B cell (primary cell): ENCODE measurements at regions not wholly inside any gene's neighbourhood (a gene's known extent, or its start where the extent isn't known, plus 50 kb on each side); places are given as distances from the start of the nearest gene placed in this dataset.

Source experiments
- ATAC-seq: fragments of 200-7000 bp; cut with Tn5 transposase; one replicate; pipeline ENCODE4 v1.10.0; 2021; ENCODE audit warnings: low read depth, mild to moderate bottlenecking, moderate number of reproducible peaks, moderate library complexity
- CTCF ChIA-PET: fragments of 350-600 bp; sonication (Branson Sonifier 250); formaldehyde crosslinking; loops from one replicate; lab custom pipeline; 2021; ENCODE audit warnings: antibody characterized with exemption, inconsistent platforms; lab: Charles Lee
- POLR2A ChIA-PET: fragments of 350-600 bp; sonication (Branson Sonifier 250); formaldehyde crosslinking; loops from one replicate; lab custom pipeline; 2021; ENCODE audit warnings: antibody characterized with exemption; lab: Charles Lee
- DNase-seq: peaks from one replicate; pipeline ENCODE4 v3.0.0; 2013
- H2AFZ ChIP-seq: 2 replicates; pipeline ENCODE4 v1.6.1; 2012; ENCODE audit warnings: mild to moderate bottlenecking, low read depth, low read length; ENCODE audit not compliant: insufficient read depth, poor library complexity, severe bottlenecking
- H3K27ac ChIP-seq, 2 donors: 1 replicate in 1 of 2; 2 replicates in 1 of 2; pipeline ENCODE4 v1.5.1; 2012 to 2013; ENCODE audit warnings: low read length in 2 of 2, mild to moderate bottlenecking in 2 of 2, moderate library complexity in 1 of 2
- H3K27me3 ChIP-seq, 4 experiments: fragments of 200-600 bp in 1 of 4; sonication (generic) in 1 of 4; replicated peaks in 1 of 4; 1 replicate in 2 of 4; 2 replicates in 2 of 4; pipeline versions ENCODE4 v1.6.1 to v1.7.0; 2013 to 2016; ENCODE audit warnings: low read length in 3 of 4, mild to moderate bottlenecking in 2 of 4, mixed read lengths in 1 of 4, moderate library complexity in 1 of 4; ENCODE audit not compliant: insufficient read depth in 4 of 4, control insufficient read depth in 3 of 4; ENCODE audit errors: control extremely low read depth in 1 of 4
- H3K36me3 ChIP-seq, 2 experiments: replicated peaks in 1 of 2; 1 replicate in 1 of 2; 2 replicates in 1 of 2; pipeline versions ENCODE4 v1.6.1 to v1.7.1; 2013; ENCODE audit warnings: low read length in 1 of 2; ENCODE audit not compliant: insufficient read depth in 2 of 2, control insufficient read depth in 1 of 2; ENCODE audit errors: control extremely low read depth in 1 of 2, extremely low read depth in 1 of 2
- H3K4me1 ChIP-seq, 2 donors: fragments of 200-600 bp in 1 of 2; sonication (generic) in 1 of 2; 1 replicate in 1 of 2; 2 replicates in 1 of 2; pipeline versions ENCODE4 v1.5.1 to v1.6.1; 2013 to 2017; ENCODE audit warnings: low read length in 2 of 2; ENCODE audit not compliant: control insufficient read depth in 2 of 2, insufficient read depth in 2 of 2
- H3K4me2 ChIP-seq: replicated peaks from 2 replicates; pipeline ENCODE3; 2012; ENCODE audit warnings: mild to moderate bottlenecking, low read depth, low read length; ENCODE audit not compliant: poor library complexity, severe bottlenecking
- H3K4me3 ChIP-seq, 5 experiments: fragments of 200-600 bp in 1 of 5; sonication (generic) in 1 of 5; 1 replicate in 3 of 5; 2 replicates in 2 of 5; pipeline versions ENCODE4 v1.5.1 to v1.7.0; 2011 to 2016; ENCODE audit warnings: low read length in 4 of 5, mild to moderate bottlenecking in 4 of 5, low read depth in 2 of 5, control low read depth in 1 of 5, moderate library complexity in 1 of 5; ENCODE audit not compliant: insufficient read depth in 1 of 5; ENCODE audit errors: control extremely low read depth in 1 of 5, extremely low read depth in 1 of 5
- H3K79me2 ChIP-seq: fragments of 200-600 bp; sonication (generic); one replicate; pipeline ENCODE4 v1.6.0; 2016; ENCODE audit warnings: low read length; ENCODE audit not compliant: control insufficient read depth, insufficient read depth
- H3K9ac ChIP-seq: fragments of 200-600 bp; sonication (generic); 2 replicates; pipeline ENCODE4 v1.6.1; 2017; ENCODE audit warnings: mild to moderate bottlenecking, low read length, moderate library complexity
- H3K9me3 ChIP-seq, 3 donors: one replicate each; pipeline versions ENCODE4 v1.6.1 to v1.7.1; 2013; ENCODE audit warnings: low read length in 2 of 3; ENCODE audit not compliant: control insufficient read depth in 2 of 3, insufficient read depth in 1 of 3; ENCODE audit errors: control extremely low read depth in 1 of 3
- H4K20me1 ChIP-seq: 2 replicates; pipeline ENCODE4 v1.6.0; 2012; ENCODE audit warnings: mild to moderate bottlenecking, low read length; ENCODE audit not compliant: insufficient read depth, control insufficient read depth, poor library complexity, severe bottlenecking
- H3K27ac Mint-ChIP-seq: one replicate; pipeline ENCODE4 v1.8.0; 2021; ENCODE audit warnings: mixed read lengths
- H3K27me3 Mint-ChIP-seq: one replicate; pipeline ENCODE4 v1.8.0; 2021; ENCODE audit warnings: mixed read lengths
- H3K4me1 Mint-ChIP-seq: one replicate; pipeline ENCODE4 v1.8.0; 2021; ENCODE audit warnings: mixed read lengths
- H3K4me3 Mint-ChIP-seq: one replicate; pipeline ENCODE4 v1.8.0; 2021; ENCODE audit warnings: mixed read lengths
- H3K9me3 Mint-ChIP-seq: one replicate; pipeline ENCODE4 v1.8.0; 2022; ENCODE audit warnings: mixed read lengths; ENCODE audit not compliant: insufficient read depth
- EZH2 ChIP-seq: IDR thresholded peaks from 2 replicates; pipeline ENCODE4 v1.6.1; 2012; ENCODE audit warnings: borderline replicate concordance, low read depth, mild to moderate bottlenecking, moderate library complexity, low read length; ENCODE audit not compliant: insufficient read depth, poor library complexity, severe bottlenecking
- WGBS: methylation state at CpG from one replicate; pipeline ENCODE4 v1.1.5; 2013; ENCODE audit warnings: missing lambda C conversion rate; ENCODE audit not compliant: insufficient coverage; 5-methylcytosine and 5-hydroxymethylcytosine counted together
- intact Hi-C: fragments of 100-400 bp; cut with micrococcal nuclease; formaldehyde crosslinking; loops from one replicate; pipeline ENCODE4 v1.10.0; 2022
- TF ChIP-seq, protein P1 (sequence below): fragments of 200-600 bp; IDR thresholded peaks from one replicate; pipeline ENCODE4 v1.8.0; 2022; ENCODE audit warnings: antibody characterized with exemption, mild to moderate bottlenecking

GRCh38 chr13:110018009-110018408 is 231.6 kb upstream of the IRS2 start:
- Histone ChIP-seq H3K4me1 (no peaks in the 10 kb centered on the region), H3K79me2 (no peaks in the 10 kb centered on the region), H3K9ac (no peak overlapping the region), H3K27ac (no peak overlapping the region), H3K4me2 (no peak overlapping the region), H3K36me3 (no peaks in the 10 kb centered on the region), H2AFZ (no peak overlapping the region), H3K9me3 (no peaks in the 10 kb centered on the region), H4K20me1 (no peaks in the 10 kb centered on the region), H3K4me3 (no peak overlapping the region), H3K27me3 (no peaks in the 10 kb centered on the region)
- WGBS, result 87% methylated on average over 10 of the region's 11 CpGs
- POLR2A ChIA-PET, result no interaction called here
- intact Hi-C loops, result no loop called here
- Mint-ChIP-seq H3K9me3 (no peaks in the 10 kb centered on the region), H3K4me1 (no peaks in the 10 kb centered on the region), H3K27me3 (no peaks in the 10 kb centered on the region), H3K27ac (no peak overlapping the region), H3K4me3 (no peak overlapping the region)
- ATAC-seq, result no peak
- no peak for DNase-seq
- CTCF ChIA-PET, result no interaction called here
- no peak for TF ChIP-seq EZH2
- TF ChIP-seq, protein P1, sequence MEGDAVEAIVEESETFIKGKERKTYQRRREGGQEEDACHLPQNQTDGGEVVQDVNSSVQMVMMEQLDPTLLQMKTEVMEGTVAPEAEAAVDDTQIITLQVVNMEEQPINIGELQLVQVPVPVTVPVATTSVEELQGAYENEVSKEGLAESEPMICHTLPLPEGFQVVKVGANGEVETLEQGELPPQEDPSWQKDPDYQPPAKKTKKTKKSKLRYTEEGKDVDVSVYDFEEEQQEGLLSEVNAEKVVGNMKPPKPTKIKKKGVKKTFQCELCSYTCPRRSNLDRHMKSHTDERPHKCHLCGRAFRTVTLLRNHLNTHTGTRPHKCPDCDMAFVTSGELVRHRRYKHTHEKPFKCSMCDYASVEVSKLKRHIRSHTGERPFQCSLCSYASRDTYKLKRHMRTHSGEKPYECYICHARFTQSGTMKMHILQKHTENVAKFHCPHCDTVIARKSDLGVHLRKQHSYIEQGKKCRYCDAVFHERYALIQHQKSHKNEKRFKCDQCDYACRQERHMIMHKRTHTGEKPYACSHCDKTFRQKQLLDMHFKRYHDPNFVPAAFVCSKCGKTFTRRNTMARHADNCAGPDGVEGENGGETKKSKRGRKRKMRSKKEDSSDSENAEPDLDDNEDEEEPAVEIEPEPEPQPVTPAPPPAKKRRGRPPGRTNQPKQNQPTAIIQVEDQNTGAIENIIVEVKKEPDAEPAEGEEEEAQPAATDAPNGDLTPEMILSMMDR, result no peak

DNA sequence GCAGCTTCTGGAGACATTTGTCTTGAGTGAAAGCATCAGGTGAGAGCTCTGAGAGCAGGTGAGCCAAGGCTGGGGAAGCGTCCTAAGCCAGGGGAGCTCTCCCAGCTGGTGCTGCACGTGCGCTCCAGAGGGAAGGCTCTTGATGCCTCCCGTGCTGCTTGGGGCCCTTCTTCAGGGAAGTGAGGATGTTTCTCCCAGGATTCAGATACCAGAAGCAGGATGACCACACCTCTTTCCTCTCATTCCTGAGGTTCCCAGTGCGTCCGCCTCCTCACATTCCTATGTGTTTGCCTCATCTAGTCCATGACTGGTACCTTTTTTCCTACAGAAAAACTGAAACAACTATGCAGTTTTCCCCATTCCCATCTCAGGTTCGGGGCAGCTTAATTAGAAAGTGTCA is 231.0 kb upstream of the IRS2 start:
- ChIA-PET POLR2A (no interaction called here), CTCF (no interaction called here)
- H3K9ac ChIP-seq, result no peak overlapping the region
- H3K9me3 ChIP-seq, result no peaks in the 10 kb centered on the region
- ATAC-seq (no peak), DNase-seq (no peak)
- H3K4me1 Mint-ChIP-seq, result no peaks in the 10 kb centered on the region
- H2AFZ ChIP-seq, result no peak overlapping the region
- no peak overlapping the region for H3K4me3 Mint-ChIP-seq
- H3K79me2 ChIP-seq, result no peaks in the 10 kb centered on the region
- no peak overlapping the region for H3K4me3 ChIP-seq
- H3K27me3 Mint-ChIP-seq, result no peaks in the 10 kb centered on the region
- no peak for TF ChIP-seq EZH2
- TF ChIP-seq, protein P1, result no peak
- intact Hi-C loops, result no loop called here
- no peak overlapping the region for H3K4me2 ChIP-seq
- H3K27ac ChIP-seq, result no peak overlapping the region
- no peak overlapping the region for H3K27ac Mint-ChIP-seq
- WGBS, result 85% methylated on average over 4 of the region's 7 CpGs
- no peaks in the 10 kb centered on the region for H3K4me1 ChIP-seq
- H3K27me3 ChIP-seq, result no peaks in the 10 kb centered on the region
- H3K36me3 ChIP-seq, result no peaks in the 10 kb centered on the region
- no peaks in the 10 kb centered on the region for H4K20me1 ChIP-seq
- H3K9me3 Mint-ChIP-seq, result no peaks in the 10 kb centered on the region
